ENCODE measurements at regions not wholly inside any gene's neighbourhood (a gene's known extent, or its start where the extent isn't known, plus 50 kb on each side); places are given as distances from the start of the nearest gene placed in this dataset.

DNA sequence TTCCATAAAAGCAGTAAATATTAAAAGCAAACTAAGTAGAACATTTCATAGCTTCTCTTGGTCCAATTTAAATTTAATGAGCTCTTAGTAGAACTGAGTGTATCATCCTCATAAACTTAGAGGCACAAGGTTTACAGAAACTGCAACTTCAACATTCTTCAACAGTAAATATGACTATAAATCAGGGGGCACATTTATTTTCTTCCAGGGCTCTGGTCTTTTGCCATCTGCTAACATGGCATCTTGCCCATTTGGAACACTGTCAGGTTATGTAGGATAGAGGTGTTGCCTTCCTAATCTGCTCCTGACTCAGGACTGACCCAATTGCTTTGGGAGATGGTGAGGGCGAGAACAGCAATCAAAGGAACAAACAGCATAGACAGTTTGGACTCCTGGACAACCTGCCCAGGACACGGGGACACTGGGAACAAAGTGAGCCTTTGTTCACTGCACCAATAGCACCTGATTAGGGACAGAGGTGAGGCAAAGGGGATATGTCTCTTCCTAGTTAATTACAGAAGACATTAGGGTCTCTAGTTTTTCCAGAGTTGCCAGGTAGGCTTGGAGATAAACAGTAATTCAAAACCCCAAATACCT, 610.2 kb upstream of the ROBO2 start:
- no peaks in the 10 kb centered on the region for H3F3A ChIP-seq (ENCODE audit: low read depth)
- no peak overlapping the region for H3K4me2 ChIP-seq (ENCODE audit: low read depth, low read length, poor library complexity, severe bottlenecking)
- no peak overlapping the region for H2AFZ ChIP-seq (ENCODE audit: low read length)
- H3K9ac ChIP-seq (ENCODE audit: low read depth, low read length, poor library complexity, severe bottlenecking) = no peak overlapping the region
- no peaks in the 10 kb centered on the region for H3K27me3 ChIP-seq (ENCODE audit: insufficient read depth, low read length, poor library complexity, severe bottlenecking)
- H3K36me3 ChIP-seq (ENCODE audit: insufficient read depth, low read length) = no peaks in the 10 kb centered on the region
- no peak overlapping the region for H3K4me3 ChIP-seq (ENCODE audit: low read length, poor library complexity, severe bottlenecking)
- TF ChIP-seq, protein P1, sequence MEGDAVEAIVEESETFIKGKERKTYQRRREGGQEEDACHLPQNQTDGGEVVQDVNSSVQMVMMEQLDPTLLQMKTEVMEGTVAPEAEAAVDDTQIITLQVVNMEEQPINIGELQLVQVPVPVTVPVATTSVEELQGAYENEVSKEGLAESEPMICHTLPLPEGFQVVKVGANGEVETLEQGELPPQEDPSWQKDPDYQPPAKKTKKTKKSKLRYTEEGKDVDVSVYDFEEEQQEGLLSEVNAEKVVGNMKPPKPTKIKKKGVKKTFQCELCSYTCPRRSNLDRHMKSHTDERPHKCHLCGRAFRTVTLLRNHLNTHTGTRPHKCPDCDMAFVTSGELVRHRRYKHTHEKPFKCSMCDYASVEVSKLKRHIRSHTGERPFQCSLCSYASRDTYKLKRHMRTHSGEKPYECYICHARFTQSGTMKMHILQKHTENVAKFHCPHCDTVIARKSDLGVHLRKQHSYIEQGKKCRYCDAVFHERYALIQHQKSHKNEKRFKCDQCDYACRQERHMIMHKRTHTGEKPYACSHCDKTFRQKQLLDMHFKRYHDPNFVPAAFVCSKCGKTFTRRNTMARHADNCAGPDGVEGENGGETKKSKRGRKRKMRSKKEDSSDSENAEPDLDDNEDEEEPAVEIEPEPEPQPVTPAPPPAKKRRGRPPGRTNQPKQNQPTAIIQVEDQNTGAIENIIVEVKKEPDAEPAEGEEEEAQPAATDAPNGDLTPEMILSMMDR (conservative IDR thresholded peaks at IDR 0.05; ENCODE audit: low read length) = no peak
- no peak for TF ChIP-seq EZH2phosphoT487 (IDR thresholded peaks at IDR 0.05; ENCODE audit: borderline replicate concordance)
- H3K9me2 ChIP-seq (replicated peaks; ENCODE audit: low read depth, low read length) = no peaks in the 10 kb centered on the region
- H3K79me2 ChIP-seq (ENCODE audit: insufficient read depth, low read length) = no peaks in the 10 kb centered on the region
- H3K4me1 ChIP-seq (ENCODE audit: insufficient read depth, low read length, poor library complexity, severe bottlenecking) = no peaks in the 10 kb centered on the region
- H3K9me3 ChIP-seq (ENCODE audit: insufficient read depth, low read depth, low read length) = no peaks in the 10 kb centered on the region
- no peaks in the 10 kb centered on the region for H4K20me1 ChIP-seq (ENCODE audit: insufficient read depth, low read length, poor library complexity, severe bottlenecking)

GRCh38 chr3:76432396-76432795, 607.5 kb upstream of the ROBO2 start:
- TF ChIP-seq EZH2phosphoT487 (IDR thresholded peaks at IDR 0.05; ENCODE audit: borderline replicate concordance) = no peak
- TF ChIP-seq, protein P1 (conservative IDR thresholded peaks at IDR 0.05; ENCODE audit: low read length) = no peak
- H3K27me3 ChIP-seq (ENCODE audit: insufficient read depth, low read length, poor library complexity, severe bottlenecking) = no peaks in the 10 kb centered on the region
- no peak overlapping the region for H2AFZ ChIP-seq (ENCODE audit: low read length)
- H3K79me2 ChIP-seq (ENCODE audit: insufficient read depth, low read length) = no peaks in the 10 kb centered on the region
- H3F3A ChIP-seq (ENCODE audit: low read depth) = no peaks in the 10 kb centered on the region
- H3K9me3 ChIP-seq (ENCODE audit: insufficient read depth, low read depth, low read length) = no peaks in the 10 kb centered on the region
- H3K4me3 ChIP-seq (ENCODE audit: low read length, poor library complexity, severe bottlenecking) = no peak overlapping the region
- no peak overlapping the region for H3K4me2 ChIP-seq (ENCODE audit: low read depth, low read length, poor library complexity, severe bottlenecking)
- H3K9ac ChIP-seq (ENCODE audit: low read depth, low read length, poor library complexity, severe bottlenecking) = no peak overlapping the region
- no peaks in the 10 kb centered on the region for H4K20me1 ChIP-seq (ENCODE audit: insufficient read depth, low read length, poor library complexity, severe bottlenecking)
- H3K36me3 ChIP-seq (ENCODE audit: insufficient read depth, low read length) = no peaks in the 10 kb centered on the region
- no peaks in the 10 kb centered on the region for H3K9me2 ChIP-seq (replicated peaks; ENCODE audit: low read depth, low read length)
- no peaks in the 10 kb centered on the region for H3K4me1 ChIP-seq (ENCODE audit: insufficient read depth, low read length, poor library complexity, severe bottlenecking)

GRCh38 chr3:76436894-76437293, 603.0 kb upstream of the ROBO2 start:
- Histone ChIP-seq H3K79me2 (ENCODE audit: insufficient read depth, low read length) (no peaks in the 10 kb centered on the region), H3K4me3 (ENCODE audit: low read length, poor library complexity, severe bottlenecking) (no peak overlapping the region), H3K9ac (ENCODE audit: low read depth, low read length, poor library complexity, severe bottlenecking) (no peak overlapping the region), H3K27me3 (ENCODE audit: insufficient read depth, low read length, poor library complexity, severe bottlenecking) (no peaks in the 10 kb centered on the region), H3K4me1 (ENCODE audit: insufficient read depth, low read length, poor library complexity, severe bottlenecking) (no peaks in the 10 kb centered on the region), H3F3A (ENCODE audit: low read depth) (no peaks in the 10 kb centered on the region), H3K9me3 (ENCODE audit: insufficient read depth, low read depth, low read length) (no peaks in the 10 kb centered on the region), H3K36me3 (ENCODE audit: insufficient read depth, low read length) (no peaks in the 10 kb centered on the region), H3K9me2 (replicated peaks; ENCODE audit: low read depth, low read length) (no peaks in the 10 kb centered on the region), H3K4me2 (ENCODE audit: low read depth, low read length, poor library complexity, severe bottlenecking) (no peak overlapping the region), H4K20me1 (ENCODE audit: insufficient read depth, low read length, poor library complexity, severe bottlenecking) (no peaks in the 10 kb centered on the region), H2AFZ (ENCODE audit: low read length) (no peak overlapping the region)
- TF ChIP-seq, protein P1 (conservative IDR thresholded peaks at IDR 0.05; ENCODE audit: low read length) = no peak
- no peak for TF ChIP-seq EZH2phosphoT487 (IDR thresholded peaks at IDR 0.05; ENCODE audit: borderline replicate concordance)

Measured in Loucy (cell line).